ENCODE measurements at regions not wholly inside any gene's neighbourhood (a gene's known extent, or its start where the extent isn't known, plus 50 kb on each side); places are given as distances from the start of the nearest gene placed in this dataset.

DNA sequence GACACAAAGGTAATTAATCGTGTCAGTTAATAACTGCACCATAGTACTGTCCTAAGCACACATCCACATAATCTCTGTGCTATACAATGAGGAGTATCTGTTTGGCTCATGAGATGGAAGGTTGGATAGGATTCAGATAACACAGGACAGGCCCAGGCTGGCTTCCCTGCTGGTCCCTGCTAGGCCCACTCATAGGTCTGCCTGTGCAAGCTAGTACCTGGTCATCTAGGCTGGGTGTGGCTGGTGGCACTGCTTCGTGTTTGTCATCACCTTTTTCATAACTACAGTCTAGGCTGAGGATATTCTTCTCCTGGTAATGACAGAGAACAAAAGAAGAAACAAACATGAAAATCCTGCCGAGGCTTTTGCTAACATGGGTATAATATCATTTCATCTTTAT is 392.8 kb downstream of the TRIB2 start:
- DNase-seq, result no peak

DNA sequence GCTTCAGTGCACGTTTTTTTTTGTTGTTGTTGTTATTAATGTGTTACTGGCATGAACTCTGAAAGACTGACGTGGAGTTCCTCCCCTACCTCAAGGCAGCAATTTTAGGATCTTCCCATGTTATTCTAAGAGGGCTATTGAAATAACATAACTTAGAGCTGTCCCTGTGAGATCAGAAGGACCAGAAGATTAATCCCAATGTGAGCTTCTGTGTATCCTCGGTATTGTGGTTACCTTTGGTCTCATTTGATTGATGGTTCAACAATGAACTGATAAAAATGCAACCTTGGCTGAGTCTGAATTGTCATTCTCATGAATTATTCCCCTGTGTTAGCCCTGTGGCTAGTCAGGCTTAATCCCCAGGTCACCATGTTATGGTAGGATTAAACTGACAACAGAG is 394.1 kb downstream of the TRIB2 start:
- no peak for DNase-seq

DNA sequence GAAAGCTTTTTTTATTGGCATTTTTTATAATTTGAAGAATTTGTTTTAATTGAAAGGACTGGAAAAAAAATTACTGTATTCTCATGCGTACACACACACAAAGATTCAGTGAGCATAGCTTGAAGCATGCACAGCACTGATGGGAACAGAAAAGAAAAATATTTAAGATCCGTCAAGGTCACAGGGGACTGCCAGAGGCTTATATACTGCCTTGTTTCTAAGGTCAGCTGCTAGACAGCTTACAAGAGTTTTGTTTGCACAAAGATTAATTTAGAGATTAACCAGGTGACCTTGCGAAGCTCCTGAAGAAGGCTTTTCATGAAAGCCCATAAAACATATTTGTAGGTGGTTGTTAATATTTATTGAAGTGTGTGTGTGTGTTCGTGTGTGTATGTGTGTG is 396.3 kb downstream of the TRIB2 start:
- DNase-seq, result no peak

DNA sequence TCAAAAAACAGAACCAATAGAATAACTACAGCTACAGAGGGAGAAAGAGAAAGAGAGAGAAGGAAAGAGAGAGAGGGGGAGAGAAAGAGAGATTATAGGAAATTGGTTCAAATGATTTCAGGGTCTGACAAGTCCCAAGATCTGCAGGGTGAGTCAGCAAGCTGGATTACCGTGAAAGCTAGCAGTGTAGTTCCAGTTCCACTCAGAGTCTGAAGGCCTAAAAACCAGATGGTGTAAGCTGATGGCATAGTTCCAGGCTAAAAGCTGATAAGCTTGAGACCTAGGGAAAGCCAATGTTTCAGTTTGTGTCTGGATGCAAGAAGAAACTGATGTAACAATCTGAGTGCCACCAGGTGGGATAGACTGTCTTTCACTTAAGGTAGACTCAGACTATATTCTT is 397.7 kb downstream of the TRIB2 start:
- DNase-seq, result no peak

DNA sequence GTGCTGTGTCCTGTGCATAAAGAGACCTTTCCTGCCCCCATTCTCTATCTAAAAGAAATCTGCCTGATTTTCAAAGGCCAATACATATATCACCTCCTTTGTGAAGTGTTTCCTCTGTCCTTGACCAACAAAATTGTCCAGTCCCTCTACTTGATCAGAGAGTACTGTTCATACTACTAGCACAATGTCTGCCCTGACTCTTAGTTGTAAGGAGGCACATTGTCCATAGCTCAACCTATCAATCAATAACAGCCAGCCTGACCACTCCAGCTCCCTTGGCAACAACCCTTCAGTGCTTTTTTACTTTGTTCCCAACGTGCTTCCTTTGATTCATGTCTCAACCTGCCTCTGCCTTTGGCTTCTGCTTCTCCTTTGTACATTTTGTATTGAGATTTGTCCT is 398.9 kb downstream of the TRIB2 start:
- no peak for DNase-seq

DNA sequence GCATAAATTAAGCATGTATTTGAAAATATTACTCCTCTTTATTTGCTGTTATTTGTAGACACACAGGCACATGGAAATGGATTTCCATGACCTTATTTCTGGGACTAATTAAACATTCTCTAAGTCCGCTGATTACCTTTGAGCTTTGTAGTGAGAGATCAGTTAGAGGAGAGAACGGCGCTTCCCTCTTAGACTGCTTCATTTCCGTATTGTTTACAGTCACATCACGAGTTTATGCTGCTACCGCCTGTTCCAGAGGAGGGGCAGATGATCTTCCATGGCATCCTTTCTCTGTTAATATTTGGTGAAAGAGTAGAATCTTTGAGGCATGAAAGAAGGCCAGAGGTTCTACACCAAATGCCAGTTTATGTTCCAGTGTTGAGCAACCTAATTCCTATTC is 404.4 kb downstream of the TRIB2 start:
- DNase-seq, result no peak

DNA sequence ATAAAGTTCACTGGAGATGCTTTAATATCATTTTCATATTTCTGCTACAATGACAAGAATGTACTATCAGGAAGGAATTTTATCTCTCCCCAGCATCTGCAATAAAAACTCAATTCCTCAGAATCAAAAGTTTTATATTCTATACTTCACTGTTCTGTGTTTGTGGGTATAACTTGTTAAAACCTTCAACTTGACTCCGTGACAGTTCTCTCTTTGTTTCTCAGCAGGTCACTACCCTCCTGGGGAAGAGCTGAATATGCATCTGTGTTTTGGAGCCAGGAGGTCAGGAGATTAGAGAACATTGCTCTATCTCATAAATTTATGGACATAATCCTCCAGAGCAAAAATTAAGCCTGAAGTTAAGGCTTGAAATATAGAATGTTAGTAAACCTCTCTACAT is 411.4 kb downstream of the TRIB2 start:
- DNase-seq, result no peak

DNA sequence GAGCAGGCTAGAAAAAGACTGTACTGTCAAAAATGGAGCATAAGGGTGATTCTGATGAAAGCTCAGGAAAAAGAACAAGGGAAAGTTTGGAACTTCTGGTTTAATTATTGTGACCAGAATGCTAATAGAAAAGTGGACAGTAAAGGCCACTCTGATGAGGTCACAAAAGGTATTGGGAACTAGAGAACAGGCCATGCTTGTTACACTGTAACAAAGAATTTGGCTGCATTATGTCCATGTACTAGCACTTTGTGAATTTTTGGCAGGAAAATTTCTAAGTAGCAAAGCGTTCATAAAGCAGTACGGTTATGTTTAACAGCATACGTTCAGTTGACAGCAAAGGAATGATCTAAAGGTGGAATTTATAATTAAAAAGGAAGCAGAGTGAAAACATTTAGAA is 418.6 kb downstream of the TRIB2 start:
- DNase-seq, result no peak

DNA sequence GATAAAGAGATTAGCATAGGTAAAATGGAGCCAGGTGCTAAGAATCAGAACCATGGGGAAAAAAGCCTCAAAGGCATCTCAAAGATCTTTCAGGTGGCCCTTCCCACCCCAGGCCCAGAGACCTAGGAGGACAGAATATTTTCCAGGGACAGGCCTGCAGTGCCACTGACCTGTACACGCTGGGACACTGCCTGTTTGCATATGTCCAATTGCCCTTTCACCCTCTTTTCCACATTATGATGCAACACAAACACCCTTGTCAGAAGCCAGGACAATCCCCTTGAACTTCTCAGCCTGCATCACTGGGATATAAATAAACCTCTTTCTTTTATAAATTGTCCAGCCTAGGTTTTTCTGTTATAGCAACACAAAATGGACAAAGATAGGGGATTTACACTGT is 419.1 kb downstream of the TRIB2 start:
- DNase-seq, result no peak

DNA sequence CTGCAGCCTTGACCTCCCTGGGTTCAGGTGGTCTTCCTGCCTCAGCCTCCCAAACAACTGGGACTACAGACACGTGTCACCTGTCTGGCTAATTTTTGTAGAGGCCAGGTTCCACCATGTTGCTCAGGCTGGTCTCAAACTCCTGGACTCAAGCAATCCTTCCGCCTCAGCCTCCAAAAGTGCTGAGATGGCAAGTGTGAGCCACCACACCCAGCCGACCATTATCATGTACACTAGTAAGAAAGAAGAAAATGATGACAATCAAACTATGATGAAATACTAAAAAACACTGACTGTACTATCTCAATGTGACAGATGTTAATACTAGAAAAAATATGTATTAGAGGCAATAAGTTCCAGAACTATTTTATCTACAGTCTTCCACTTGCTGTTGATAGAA is 420.9 kb downstream of the TRIB2 start:
- DNase-seq, result no peak

DNA sequence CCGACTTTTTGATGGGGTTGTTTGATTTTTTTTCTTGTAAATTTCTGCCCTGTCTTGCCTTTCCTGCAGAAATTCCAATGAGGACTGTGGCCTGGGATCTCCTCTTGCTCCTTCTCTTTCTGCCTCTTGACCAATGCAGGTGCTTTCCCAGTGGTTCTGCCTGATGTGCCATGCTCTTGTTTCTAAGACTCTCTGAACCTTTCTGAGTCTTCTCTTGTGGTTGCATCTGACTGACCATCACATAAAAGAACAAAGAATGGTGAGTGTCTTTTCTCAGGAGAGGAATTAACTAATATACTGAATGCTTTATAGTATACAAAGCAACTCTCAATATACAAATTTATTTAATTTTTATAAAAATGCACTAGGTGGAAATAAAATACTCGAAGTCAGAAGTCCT is 424.6 kb downstream of the TRIB2 start:
- no peak for DNase-seq

DNA sequence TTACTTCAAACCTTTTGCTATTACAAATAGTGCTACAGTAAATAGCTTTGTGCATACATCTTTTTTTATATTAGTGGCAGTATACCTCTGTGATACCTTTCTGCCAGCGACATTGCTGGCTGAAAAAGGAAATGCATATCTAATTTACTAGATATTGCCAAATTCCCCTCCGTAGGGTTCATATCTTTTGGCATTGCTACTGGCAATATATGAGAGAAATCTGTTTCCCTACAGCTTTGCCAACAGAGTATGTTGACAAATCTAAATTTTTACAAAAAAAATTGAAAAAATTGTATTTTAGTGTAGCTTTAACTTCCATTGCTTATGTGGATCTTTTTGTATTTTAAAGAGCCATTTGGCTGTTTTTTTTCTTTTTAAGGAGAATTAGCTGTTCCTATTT is 426.7 kb downstream of the TRIB2 start:
- DNase-seq, result no peak

DNA sequence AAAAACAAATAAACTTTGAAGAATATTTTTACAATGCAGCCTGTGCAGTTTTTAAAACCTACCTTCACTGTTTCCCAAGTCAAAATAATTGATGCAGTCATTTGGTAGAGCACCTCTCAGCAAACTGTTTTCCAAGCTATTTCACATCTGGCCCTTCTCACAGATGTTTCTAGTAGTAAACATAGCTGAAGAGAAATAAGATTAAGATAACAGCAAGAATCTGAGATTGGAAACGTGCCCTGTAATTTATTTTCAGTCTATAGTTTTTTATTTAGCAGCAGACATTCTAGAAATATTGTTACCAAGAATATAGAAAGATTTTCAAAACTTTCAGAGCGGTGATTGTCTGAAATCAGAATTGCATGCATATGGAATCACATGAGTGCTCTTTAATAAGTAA is 440.2 kb downstream of the TRIB2 start:
- DNase-seq, result no peak

DNA sequence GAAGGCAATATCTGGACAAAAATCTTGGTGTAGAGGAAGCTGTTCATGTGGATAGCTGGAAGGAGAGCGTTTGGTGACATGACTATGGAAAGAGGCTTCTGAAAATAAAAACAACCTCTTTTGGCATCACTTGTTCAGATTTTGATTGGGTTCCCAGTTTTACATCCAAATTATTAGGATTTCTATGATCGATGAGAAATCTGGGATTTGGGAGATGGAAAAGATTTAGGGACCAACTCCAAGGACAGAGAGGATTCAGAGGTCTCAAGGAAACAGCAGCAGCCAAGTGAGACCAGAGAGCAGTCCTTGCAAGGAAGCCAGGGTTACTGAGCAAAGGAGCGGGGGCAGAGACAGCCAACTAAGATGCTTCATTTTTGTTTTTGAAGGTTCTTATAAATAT is 441.7 kb downstream of the TRIB2 start:
- DNase-seq, result no peak

DNA sequence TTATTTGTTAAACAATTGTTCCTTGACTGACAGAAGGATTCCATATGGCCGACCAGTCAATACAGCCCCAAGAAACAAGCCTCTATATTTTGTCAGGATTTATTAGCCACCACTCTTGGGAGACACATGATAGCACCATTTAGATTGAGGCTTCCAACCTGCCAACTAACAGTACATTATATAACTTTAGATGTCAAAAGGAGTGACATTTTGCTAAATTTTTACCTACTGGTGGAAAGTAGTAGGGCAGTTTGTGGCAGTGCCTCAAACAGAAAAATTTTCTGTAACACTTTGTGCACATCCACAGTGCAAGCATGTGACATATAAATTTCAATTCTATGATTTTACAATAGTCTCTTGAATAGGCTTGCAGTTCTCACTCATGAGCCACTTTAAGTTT is 464.0 kb downstream of the TRIB2 start:
- DNase-seq, result no peak

DNA sequence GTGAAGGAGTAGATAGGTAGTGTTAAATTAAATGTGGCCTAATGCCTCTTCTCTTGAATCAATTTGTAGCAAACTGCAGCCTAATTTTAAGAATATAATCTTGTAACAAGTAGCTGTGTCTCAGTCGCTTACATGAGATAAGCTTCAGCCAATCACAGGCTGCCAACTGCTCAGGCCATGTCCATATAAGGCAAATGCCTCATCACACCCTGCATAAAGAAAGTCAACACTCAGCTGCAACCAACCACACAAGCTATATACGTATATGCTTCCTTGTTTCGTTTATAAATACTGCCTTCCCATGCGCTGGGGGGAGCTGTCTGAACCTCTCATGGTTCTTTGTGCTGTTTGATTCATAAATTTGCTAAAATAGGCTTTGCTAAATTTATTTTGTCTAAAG is 476.3 kb downstream of the TRIB2 start:
- DNase-seq, result no peak

DNA sequence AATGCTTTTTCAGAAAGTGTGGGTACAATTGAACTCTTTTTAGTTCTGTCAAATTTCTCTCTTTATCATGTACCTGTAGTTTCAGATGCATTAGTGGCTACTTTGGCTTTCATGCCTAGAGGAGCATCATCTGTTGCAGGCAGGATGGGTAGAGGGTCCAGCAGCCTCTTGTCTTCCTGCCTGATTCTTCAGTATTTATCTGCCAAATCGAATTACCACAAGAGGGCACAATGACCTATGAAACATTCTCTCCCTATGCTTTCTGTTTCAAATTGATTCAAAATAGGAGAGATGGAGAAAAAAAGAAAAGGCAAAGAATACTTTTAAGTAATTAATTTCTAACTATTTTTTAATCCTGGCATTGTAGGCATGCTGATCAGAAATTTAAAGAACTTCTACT is 477.2 kb downstream of the TRIB2 start:
- DNase-seq, result no peak

DNA sequence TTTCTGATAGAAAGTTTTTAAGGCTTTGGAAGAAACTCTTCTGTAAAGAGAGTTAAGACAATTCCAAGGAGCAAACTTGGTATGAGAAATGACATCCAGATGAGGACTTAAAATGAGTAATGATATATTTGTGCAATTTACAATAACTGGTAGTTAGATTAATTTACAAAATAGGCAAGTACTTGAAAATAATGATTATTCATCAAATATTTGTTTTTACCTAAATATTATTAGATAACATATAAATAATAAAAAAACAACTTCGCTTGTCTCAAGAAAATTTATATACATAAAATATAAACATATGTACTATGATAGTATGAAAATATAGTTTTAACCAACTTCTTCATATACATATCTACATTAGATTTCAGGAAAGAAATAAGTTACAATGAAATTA is 478.5 kb downstream of the TRIB2 start:
- no peak for DNase-seq

DNA sequence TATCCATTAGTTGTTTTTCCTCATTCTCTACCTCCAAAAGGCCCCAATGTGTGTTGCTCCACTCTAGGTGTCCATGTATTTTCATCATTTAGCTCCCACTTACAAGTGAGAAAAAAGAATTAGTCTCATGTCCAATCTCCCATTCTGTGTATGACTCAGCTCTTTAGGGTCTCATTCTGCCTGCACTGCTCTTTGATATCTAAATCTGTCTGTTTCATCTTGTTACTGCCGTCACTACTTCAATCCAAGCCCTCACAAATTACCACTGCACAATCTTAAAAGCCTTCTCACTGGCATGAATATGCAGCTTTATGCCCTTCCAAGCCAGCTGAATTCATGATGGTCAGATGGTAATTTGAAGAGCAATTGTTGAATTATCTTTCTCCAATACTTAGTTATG is 480.5 kb downstream of the TRIB2 start:
- no peak for DNase-seq

DNA sequence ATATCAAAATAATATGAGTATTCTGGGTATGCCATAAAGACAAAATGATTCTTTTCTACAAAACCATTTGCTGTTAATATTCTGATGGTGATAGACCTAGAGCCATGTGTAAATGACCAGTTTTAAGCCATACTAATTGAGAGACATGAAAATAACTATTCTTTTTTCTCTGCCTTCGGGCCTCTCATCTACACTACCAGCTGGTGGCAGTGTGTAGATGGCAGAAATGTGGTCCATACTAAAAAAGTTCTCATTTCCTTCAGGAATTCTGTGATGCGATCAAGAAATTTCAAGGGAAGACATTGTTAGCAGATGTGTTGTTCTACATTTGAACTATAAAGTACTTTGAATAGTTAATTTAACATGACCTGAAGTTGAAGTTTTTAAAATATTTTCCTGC is 485.2 kb downstream of the TRIB2 start:
- DNase-seq, result no peak

DNA sequence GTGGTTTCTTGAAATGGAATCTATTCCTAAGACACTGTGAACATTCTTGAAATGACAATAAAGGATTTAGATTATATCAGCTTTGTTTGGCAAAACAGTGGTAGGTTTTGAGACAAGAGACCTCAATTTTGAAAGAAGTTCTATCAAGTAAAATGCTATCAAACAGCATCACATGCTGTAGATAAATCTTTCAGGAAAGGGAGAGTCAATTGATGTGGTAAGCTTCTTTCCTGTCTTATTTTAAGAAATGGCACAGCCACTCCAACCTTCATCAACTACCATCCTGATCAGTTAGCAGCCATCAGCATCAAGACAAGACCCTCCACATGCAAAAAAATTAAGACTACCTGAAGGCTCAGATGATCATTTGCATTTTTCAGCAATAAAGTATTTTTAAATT is 495.4 kb downstream of the TRIB2 start:
- DNase-seq, result no peak

DNA sequence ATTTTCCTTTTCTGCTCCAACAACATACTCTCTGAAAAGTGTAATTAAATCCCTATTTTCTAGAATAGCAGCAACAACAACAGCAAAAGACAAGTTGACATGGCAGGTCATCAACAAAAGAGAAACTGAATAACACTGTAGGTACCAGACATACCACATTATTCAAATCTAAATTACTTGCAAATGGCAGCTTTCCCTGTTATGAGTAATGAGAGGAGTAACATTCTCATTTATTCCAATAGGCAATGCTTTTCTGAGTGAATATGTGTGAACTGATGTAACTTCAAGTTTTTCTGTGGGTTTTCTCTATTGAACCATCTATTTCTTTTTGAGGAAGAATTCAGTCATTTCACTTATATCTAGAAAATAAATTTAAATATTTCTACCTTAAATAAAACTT is 501.5 kb downstream of the TRIB2 start:
- no peak for DNase-seq

DNA sequence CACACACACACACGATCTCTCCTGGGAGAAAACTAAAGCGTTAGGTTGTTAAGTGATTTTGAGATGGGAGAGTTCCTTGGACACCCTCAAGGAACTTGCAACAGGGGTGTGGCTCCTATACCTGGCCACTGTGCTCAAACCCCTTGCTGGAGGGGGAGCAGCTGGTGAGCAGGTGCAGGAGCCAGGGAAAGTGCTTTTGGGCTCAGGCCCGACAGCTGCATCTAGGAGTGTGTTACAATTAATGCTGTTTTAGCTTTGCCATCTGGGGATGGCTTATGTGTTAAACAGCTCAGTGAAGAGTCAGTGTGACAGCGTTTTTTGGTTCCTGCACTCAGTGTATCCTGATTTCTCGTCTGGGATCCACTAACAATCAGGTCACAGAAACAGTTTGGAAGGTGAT is 510.8 kb downstream of the TRIB2 start:
- DNase-seq, result no peak

DNA sequence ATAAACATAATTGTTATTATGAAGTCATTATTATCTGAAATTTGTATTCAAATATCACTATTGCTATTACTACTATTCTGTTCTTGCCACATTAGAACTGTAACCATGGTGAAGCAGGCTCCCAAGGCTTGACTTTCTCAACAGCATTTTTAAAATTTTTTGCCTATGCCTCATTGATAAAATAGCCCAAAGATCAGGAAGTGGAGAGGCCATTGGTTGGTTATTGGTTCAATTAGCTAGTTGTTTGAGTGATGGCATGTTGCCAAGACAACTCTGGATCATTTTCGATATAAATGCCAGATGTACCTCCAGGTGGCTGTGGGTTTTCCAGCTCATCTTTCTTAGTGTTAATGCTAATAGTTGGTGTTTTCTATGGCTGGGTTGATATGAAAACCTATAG is 513.5 kb downstream of the TRIB2 start:
- no peak for DNase-seq

DNA sequence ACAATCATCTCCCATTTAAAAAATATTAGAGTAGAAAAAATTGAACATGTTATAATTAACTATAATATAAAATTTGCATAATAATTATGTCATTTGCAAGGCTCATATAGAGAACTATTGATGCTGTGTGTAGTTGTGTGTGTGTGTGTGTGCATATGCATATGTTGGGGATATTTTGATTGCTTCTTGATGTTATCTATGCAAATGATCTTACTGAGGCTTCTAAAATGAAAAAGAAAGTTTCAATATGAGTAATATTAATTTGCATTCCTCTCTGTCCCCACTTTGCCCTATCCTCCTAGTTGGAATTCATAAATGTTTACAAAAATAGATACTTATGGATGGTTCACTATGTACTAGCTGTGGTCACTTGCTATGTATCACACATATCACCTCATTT is 523.3 kb downstream of the TRIB2 start:
- no peak for DNase-seq

DNA sequence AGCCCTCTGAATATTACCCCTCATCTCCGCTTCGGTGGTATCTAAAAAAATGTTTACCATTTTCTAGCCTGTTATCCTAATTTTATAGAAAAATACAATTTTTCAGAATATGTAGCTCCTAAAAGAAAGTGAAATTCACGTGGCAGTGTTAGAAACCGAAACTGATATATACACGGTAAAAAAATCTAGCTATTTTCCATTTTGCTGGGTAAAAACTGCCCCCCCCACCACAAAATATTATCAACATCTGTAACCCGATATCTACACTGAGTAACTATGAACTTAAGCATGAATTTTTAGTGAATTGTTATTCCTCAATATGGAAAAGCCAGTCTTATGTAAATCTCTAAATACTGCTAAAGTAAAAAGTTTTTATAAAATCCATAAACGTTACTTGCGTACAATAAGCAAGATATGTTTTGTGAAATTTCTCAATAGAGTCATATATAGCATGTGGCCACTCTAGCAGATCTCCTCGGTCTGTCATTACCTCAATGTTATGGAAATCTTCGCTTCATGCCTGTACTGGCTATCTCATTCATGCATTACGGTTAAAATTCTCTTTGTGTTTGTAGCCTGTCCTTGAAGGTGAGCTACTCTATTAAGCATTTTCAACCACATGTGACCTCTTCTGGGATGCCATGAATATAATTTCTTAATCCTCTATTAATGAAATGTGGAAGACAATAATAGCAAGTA is 524.2 kb downstream of the TRIB2 start:
- no peak for DNase-seq

Measured in effector CD8-positive, alpha-beta T cell (primary cell).